Upper lobe of left lung (tissue), 6 donors: ENCODE measurements at regions not wholly inside any gene's neighbourhood (a gene's known extent, or its start where the extent isn't known, plus 50 kb on each side); places are given as distances from the start of the nearest gene placed in this dataset.

Source experiments
- ATAC-seq, 2 donors: fragments of 200-7000 bp; cut with Tn5 transposase; one replicate each; pipeline ENCODE4 v1.9.1; 2022; ENCODE audit warnings: mild to moderate bottlenecking in 2 of 2, moderate library complexity in 2 of 2; ENCODE audit not compliant: low FRiP score in 2 of 2
- DNase-seq, 2 donors: peaks; one replicate each; pipeline ENCODE4 v3.0.0-alpha.2; 2019 to 2020
- H3K27ac ChIP-seq, 4 donors: fragments of 200-600 bp; sonication (generic); one replicate each; pipeline ENCODE4 v1.5.1; 2016 to 2019
- H3K27me3 ChIP-seq, 4 donors: fragments of 200-600 bp; sonication (generic); one replicate each; pipeline ENCODE4 v1.5.1; 2017 to 2019
- H3K36me3 ChIP-seq, 4 donors: fragments of 200-600 bp; sonication (generic); one replicate each; pipeline ENCODE4 v1.5.1; 2016 to 2019
- H3K4me1 ChIP-seq, 4 donors: fragments of 200-600 bp; sonication (generic); one replicate each; pipeline ENCODE4 v1.5.1; 2018 to 2019
- H3K4me3 ChIP-seq, 4 donors: fragments of 200-600 bp; sonication (generic); one replicate each; pipeline ENCODE4 v1.5.1; 2017 to 2019; ENCODE audit warnings: mild to moderate bottlenecking in 2 of 4, moderate library complexity in 1 of 4
- H3K9me3 ChIP-seq, 4 donors: fragments of 200-600 bp; sonication (generic); one replicate each; pipeline ENCODE4 v1.5.1; 2018 to 2019
- EP300 ChIP-seq, 4 donors: sonication (generic); formaldehyde crosslinking; IDR thresholded peaks; one replicate each; pipeline ENCODE4 v1.5.1; 2017; ENCODE audit warnings: antibody characterized with exemption in 4 of 4, control low read depth in 2 of 4
- POLR2A ChIP-seq, 4 donors: fragments of 450-650 bp; IDR thresholded peaks; one replicate each; pipeline ENCODE4 v1.5.1; 2016 to 2017; ENCODE audit warnings: antibody characterized with exemption in 4 of 4, mild to moderate bottlenecking in 2 of 4
- POLR2AphosphoS5 ChIP-seq, 2 donors: sonication (generic); formaldehyde crosslinking; IDR thresholded peaks; one replicate each; pipeline ENCODE4 v1.5.1; 2017; ENCODE audit warnings: antibody characterized with exemption in 2 of 2
- WGBS, 2 donors: methylation state at CpG; one replicate each; pipeline ENCODE4 v1.1.5; 2017 to 2018; 5-methylcytosine and 5-hydroxymethylcytosine counted together
- TF ChIP-seq, protein P1 (sequence below), 6 experiments: fragments of 450-650 bp in 4 of 6; fragments of 200-600 bp in 2 of 6; sonication (generic) in 2 of 6; IDR thresholded peaks; one replicate each; pipeline ENCODE4 v1.5.1; 2016 to 2019; ENCODE audit warnings: antibody characterized with exemption in 6 of 6
- donor health status: DM: no; HTN: no; CAD: no; lungs with moderate emphysema.
- donor health status: DM: no; HTN: yes; CAD: no; lungs with severe emphysema.

DNA sequence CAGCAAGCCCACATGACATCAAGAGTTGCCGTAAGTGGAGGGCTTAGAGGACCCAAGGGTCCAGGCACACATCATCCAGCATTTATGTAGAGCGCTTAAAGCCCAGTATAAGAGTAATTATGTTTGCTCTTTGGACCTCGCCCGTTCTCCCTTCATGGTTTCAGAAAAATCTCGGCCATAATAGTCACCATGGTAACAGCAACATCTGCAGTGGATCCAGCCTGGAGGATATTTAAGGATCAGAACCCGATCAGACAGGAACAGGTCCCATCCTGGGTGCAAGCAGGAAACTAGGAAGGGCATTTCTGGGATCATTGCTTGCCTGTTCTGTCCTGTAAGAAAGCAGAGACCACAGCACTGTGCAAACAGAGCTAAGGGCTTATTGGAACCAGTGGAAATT is 89.9 kb upstream of the KAZN start:
- Histone ChIP-seq H3K27ac (no peak overlapping the region), H3K9me3 (no peaks in the 10 kb centered on the region), H3K4me1 (no peaks in the 10 kb centered on the region), H3K36me3 (no peaks in the 10 kb centered on the region), H3K4me3 (no peak overlapping the region), H3K27me3 (no peaks in the 10 kb centered on the region)
- DNase-seq (no peak), ATAC-seq (peak in 1 of 2 donors; percentile 11)
- 83 to 89% methylated on average over 6 of the region's 6 CpGs for WGBS, 2 donors
- TF ChIP-seq EP300 (IDR thresholded peaks at IDR 0.05): no peak
- TF ChIP-seq POLR2AphosphoS5 (IDR thresholded peaks at IDR 0.05): no peak
- TF ChIP-seq, protein P1, sequence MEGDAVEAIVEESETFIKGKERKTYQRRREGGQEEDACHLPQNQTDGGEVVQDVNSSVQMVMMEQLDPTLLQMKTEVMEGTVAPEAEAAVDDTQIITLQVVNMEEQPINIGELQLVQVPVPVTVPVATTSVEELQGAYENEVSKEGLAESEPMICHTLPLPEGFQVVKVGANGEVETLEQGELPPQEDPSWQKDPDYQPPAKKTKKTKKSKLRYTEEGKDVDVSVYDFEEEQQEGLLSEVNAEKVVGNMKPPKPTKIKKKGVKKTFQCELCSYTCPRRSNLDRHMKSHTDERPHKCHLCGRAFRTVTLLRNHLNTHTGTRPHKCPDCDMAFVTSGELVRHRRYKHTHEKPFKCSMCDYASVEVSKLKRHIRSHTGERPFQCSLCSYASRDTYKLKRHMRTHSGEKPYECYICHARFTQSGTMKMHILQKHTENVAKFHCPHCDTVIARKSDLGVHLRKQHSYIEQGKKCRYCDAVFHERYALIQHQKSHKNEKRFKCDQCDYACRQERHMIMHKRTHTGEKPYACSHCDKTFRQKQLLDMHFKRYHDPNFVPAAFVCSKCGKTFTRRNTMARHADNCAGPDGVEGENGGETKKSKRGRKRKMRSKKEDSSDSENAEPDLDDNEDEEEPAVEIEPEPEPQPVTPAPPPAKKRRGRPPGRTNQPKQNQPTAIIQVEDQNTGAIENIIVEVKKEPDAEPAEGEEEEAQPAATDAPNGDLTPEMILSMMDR (IDR thresholded peaks at IDR 0.05): no peak
- no peak for TF ChIP-seq POLR2A (IDR thresholded peaks at IDR 0.05)

DNA sequence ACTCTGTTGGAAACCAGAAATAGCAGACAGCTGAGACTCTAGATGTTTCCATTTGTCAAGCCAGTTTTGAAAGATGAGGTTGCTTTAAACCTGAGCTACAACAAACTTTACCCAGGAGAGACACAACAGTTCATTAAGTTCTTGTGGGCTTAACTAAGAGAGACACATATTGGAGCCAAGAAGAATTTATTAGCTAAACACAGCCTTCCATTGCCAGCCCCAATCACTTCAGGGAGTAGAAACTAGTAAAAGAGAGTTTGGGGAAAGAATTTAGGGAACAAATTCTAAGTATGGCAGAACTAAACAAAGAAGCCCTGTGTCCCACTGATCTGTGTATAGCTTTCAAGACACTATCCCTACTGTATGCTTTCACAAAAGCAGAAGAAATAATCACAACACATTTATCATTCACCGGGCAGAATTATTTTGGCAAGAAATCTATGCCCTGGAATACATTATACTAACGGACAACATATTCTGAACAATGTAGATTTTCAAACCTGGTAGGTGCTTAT is 87.3 kb upstream of the KAZN start:
- no peak for DNase-seq
- H3K4me3 ChIP-seq: no peak overlapping the region
- WGBS, 2 donors: 90 to 93% methylated on average over 2 of the region's 2 CpGs
- no peak for ATAC-seq
- TF ChIP-seq EP300 (IDR thresholded peaks at IDR 0.05) (no peak), POLR2A (IDR thresholded peaks at IDR 0.05) (no peak), POLR2AphosphoS5 (IDR thresholded peaks at IDR 0.05) (no peak)
- TF ChIP-seq, protein P1 (IDR thresholded peaks at IDR 0.05): no peak
- H3K36me3 ChIP-seq: no peaks in the 10 kb centered on the region
- no peaks in the 10 kb centered on the region for H3K9me3 ChIP-seq
- no peak overlapping the region for H3K27ac ChIP-seq
- no peaks in the 10 kb centered on the region for H3K27me3 ChIP-seq
- H3K4me1 ChIP-seq: no peaks in the 10 kb centered on the region

DNA sequence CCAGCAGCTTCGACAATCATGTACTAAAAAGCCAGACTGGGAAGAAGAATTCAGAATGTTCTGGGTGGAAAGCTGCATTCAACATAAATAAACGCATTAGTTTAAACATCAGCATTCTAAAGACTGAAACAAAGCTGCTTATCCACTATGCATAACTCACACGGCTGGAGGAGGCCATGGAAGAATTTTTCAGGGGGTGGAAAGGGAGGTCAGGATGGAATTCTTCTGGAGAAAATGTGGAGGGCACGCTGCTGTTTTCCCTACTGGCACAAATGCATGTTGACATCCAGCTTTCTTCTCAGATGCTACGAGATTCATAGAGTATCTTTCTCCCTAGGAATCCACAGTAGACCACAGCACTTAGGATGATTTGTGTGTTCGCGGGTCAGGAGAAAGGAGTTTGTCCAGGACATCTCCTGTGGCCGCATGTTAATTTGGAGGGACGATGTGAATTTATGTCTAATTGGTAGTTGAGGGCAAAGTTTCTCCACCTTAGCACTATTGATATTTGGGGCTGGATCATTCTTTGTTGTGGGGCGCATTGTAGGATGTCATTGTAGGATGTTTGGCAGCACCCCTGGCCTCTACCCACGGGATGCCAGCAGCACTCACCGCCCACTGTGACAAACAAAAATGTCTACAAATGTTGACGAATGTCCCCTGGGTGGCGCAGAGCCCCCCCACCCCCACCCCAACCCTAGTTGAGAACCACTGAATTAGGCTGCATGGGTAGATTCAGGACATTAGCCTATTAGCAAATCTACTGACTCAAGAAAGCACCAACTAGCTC is 86.5 kb upstream of the KAZN start:
- no peak overlapping the region for H3K27ac ChIP-seq
- H3K4me1 ChIP-seq: no peaks in the 10 kb centered on the region
- no peak overlapping the region for H3K4me3 ChIP-seq
- no peak for DNase-seq
- no peak for ATAC-seq
- WGBS, 2 donors: 77 to 80% methylated on average over 14 of the region's 14 CpGs
- TF ChIP-seq EP300 (IDR thresholded peaks at IDR 0.05) (no peak), POLR2AphosphoS5 (IDR thresholded peaks at IDR 0.05) (no peak), POLR2A (IDR thresholded peaks at IDR 0.05) (no peak)
- TF ChIP-seq, protein P1 (IDR thresholded peaks at IDR 0.05): no peak
- H3K36me3 ChIP-seq: no peaks in the 10 kb centered on the region
- H3K27me3 ChIP-seq: no peaks in the 10 kb centered on the region
- no peaks in the 10 kb centered on the region for H3K9me3 ChIP-seq

DNA sequence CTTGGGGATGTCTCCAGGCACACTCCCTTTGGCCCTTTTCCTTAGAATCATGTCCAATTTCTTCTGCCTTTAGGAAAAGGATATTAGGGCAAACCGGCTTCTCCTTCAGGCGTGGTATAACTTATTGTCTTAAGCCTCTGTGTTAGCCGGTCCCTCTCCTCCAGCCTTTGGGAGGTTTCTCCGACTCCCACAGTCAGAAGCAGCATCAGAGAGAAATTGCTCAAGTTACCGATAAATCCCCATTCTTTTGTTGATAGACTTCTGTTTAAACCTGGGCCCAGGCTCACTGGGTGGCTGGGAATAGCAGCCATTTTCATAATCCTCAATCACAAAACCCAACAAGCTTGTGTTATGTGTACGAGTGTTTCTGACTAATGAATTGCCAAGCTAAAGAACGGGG is 85.4 kb upstream of the KAZN start:
- H3K27me3 ChIP-seq: no peaks in the 10 kb centered on the region
- H3K27ac ChIP-seq: no peak overlapping the region
- no peak overlapping the region for H3K4me3 ChIP-seq
- TF ChIP-seq, protein P1 (IDR thresholded peaks at IDR 0.05): no peak
- H3K4me1 ChIP-seq: no peaks in the 10 kb centered on the region
- WGBS, 2 donors: 80 to 83% methylated on average over 7 of the region's 7 CpGs
- H3K9me3 ChIP-seq: no peaks in the 10 kb centered on the region
- H3K36me3 ChIP-seq: no peaks in the 10 kb centered on the region
- no peak for DNase-seq
- ATAC-seq: peak in 1 of 2 donors; percentile 24

DNA sequence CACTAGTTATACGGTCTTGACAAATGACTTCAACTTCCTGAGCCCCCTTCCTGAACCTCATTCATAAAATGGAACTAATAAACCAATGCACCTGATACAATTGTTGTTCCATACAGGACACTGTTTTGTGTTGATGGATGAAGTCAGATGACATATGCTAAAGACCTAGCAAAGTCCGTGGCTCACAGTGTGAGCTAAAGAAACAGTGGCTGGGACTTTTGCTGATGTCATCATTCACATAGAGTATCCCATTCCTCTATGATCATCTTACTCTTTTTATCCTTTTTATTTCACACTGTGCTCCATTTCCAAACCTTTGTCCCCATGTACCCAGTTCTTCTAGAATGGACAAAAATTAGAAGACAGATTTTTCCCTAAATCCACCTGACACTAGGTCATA is 83.7 kb upstream of the KAZN start:
- H3K9me3 ChIP-seq: no peaks in the 10 kb centered on the region
- 53 to 55% methylated on average over 2 of the region's 2 CpGs for WGBS, 2 donors
- H3K4me3 ChIP-seq: no peak overlapping the region
- DNase-seq: no peak
- TF ChIP-seq EP300 (IDR thresholded peaks at IDR 0.05) (no peak), POLR2A (IDR thresholded peaks at IDR 0.05) (no peak), POLR2AphosphoS5 (IDR thresholded peaks at IDR 0.05) (no peak)
- TF ChIP-seq, protein P1 (IDR thresholded peaks at IDR 0.05): no peak
- no peak for ATAC-seq
- no peak overlapping the region for H3K27ac ChIP-seq
- no peaks in the 10 kb centered on the region for H3K36me3 ChIP-seq
- H3K4me1 ChIP-seq: no peaks in the 10 kb centered on the region
- no peaks in the 10 kb centered on the region for H3K27me3 ChIP-seq
